Muscle layer of duodenum (tissue), 2 donors: ENCODE measurements at regions not wholly inside any gene's neighbourhood (a gene's known extent, or its start where the extent isn't known, plus 50 kb on each side); places are given as distances from the start of the nearest gene placed in this dataset.
A peak's percentile ranks its signal among the peaks of the same experiment; 100 is the strongest.

Source experiments
- H3K27ac ChIP-seq: one replicate; pipeline ENCODE4 v1.7.0; 2013; ENCODE audit warnings: mild to moderate bottlenecking, low read length
- H3K27me3 ChIP-seq: one replicate; pipeline ENCODE4 v1.7.0; 2013; ENCODE audit warnings: low read depth, mild to moderate bottlenecking, control low read depth, low read length
- H3K36me3 ChIP-seq, 2 donors: one replicate each; pipeline ENCODE4 v1.7.0; 2013; ENCODE audit warnings: low read length in 2 of 2, control low read depth in 1 of 2, mild to moderate bottlenecking in 1 of 2; ENCODE audit not compliant: insufficient read depth in 2 of 2, control insufficient read depth in 1 of 2
- H3K4me1 ChIP-seq, 2 donors: one replicate each; pipeline ENCODE4 v1.7.0; 2013; ENCODE audit warnings: low read length in 2 of 2, mild to moderate bottlenecking in 2 of 2, control low read depth in 1 of 2, moderate library complexity in 1 of 2; ENCODE audit not compliant: insufficient read depth in 2 of 2, control insufficient read depth in 1 of 2
- H3K4me3 ChIP-seq, 2 donors: one replicate each; pipeline ENCODE4 v1.7.0; 2013; ENCODE audit warnings: low read length in 2 of 2, low read depth in 1 of 2, mild to moderate bottlenecking in 1 of 2
- H3K9me3 ChIP-seq, 2 donors: one replicate each; pipeline ENCODE4 v1.7.0; 2013; ENCODE audit warnings: low read length in 2 of 2, control low read depth in 1 of 2, mild to moderate bottlenecking in 1 of 2; ENCODE audit not compliant: control insufficient read depth in 1 of 2
- donor health status: healthy.

- peaks cover 9 to 20% of the 10 kb centered on the region in 2 donors for H3K9me3 ChIP-seq
- no peak overlapping the region for H3K27ac ChIP-seq
- H3K36me3 ChIP-seq = no peaks in the 10 kb centered on the region
- H3K4me3 ChIP-seq = peak overlapping the region in 1 of 2 donors; percentile 35
- H3K4me1 ChIP-seq = no peaks in the 10 kb centered on the region
- H3K27me3 ChIP-seq = no peaks in the 10 kb centered on the region
Measured at GRCh38 chr10:4041635-4042034, 256.6 kb upstream of the KLF6 start.

GRCh38 chr10:4038000-4038399 lies 253.0 kb upstream of the KLF6 start:
- Histone ChIP-seq H3K4me1 (peaks cover 3 to 6% of the 10 kb centered on the region in 2 donors), H3K9me3 (peaks cover 9 to 19% of the 10 kb centered on the region in 2 donors), H3K36me3 (no peaks in the 10 kb centered on the region), H3K4me3 (no peak overlapping the region), H3K27me3 (no peaks in the 10 kb centered on the region), H3K27ac (no peak overlapping the region)

GRCh38 chr10:4035599-4035945 lies 250.6 kb upstream of the KLF6 start:
- Histone ChIP-seq H3K27ac (peak overlapping the region; percentile 24), H3K4me1 (peaks cover 3 to 6% of the 10 kb centered on the region in 2 donors), H3K4me3 (peak overlapping the region; percentile 34 to 40), H3K27me3 (no peaks in the 10 kb centered on the region), H3K9me3 (no peaks in the 10 kb centered on the region), H3K36me3 (no peaks in the 10 kb centered on the region)

GRCh38 chr10:4034907-4035598 lies 250.0 kb upstream of the KLF6 start:
- Histone ChIP-seq H3K27ac (peak overlapping the region; percentile 24), H3K27me3 (no peaks in the 10 kb centered on the region), H3K9me3 (no peaks in the 10 kb centered on the region), H3K4me3 (peak overlapping the region; percentile 34 to 40), H3K4me1 (peaks cover 3 to 6% of the 10 kb centered on the region in 2 donors), H3K36me3 (no peaks in the 10 kb centered on the region)

- Histone ChIP-seq H3K27me3 (no peaks in the 10 kb centered on the region), H3K27ac (no peak overlapping the region), H3K36me3 (no peaks in the 10 kb centered on the region), H3K4me1 (peaks cover 3 to 6% of the 10 kb centered on the region in 2 donors), H3K4me3 (no peak overlapping the region), H3K9me3 (no peaks in the 10 kb centered on the region)
Measured at GRCh38 chr10:4033341-4033896, 248.4 kb upstream of the KLF6 start.

GRCh38 chr10:4029866-4030265 lies 244.9 kb upstream of the KLF6 start:
- Histone ChIP-seq H3K27ac (no peak overlapping the region), H3K4me3 (no peak overlapping the region), H3K4me1 (peaks cover 6 to 8% of the 10 kb centered on the region in 2 donors), H3K9me3 (no peaks in the 10 kb centered on the region), H3K27me3 (no peaks in the 10 kb centered on the region), H3K36me3 (no peaks in the 10 kb centered on the region)

- no peak overlapping the region for H3K4me3 ChIP-seq
- H3K27me3 ChIP-seq = no peaks in the 10 kb centered on the region
- peaks cover 0 to 8% of the 10 kb centered on the region in 2 donors for H3K4me1 ChIP-seq
- H3K9me3 ChIP-seq = no peaks in the 10 kb centered on the region
- H3K27ac ChIP-seq = no peak overlapping the region
- no peaks in the 10 kb centered on the region for H3K36me3 ChIP-seq
Measured at GRCh38 chr10:4028854-4029583, 244.0 kb upstream of the KLF6 start.

GRCh38 chr10:4028027-4028471 lies 243.0 kb upstream of the KLF6 start:
- Histone ChIP-seq H3K4me3 (no peak overlapping the region), H3K9me3 (no peaks in the 10 kb centered on the region), H3K4me1 (peaks cover 0 to 8% of the 10 kb centered on the region in 2 donors), H3K36me3 (no peaks in the 10 kb centered on the region), H3K27me3 (no peaks in the 10 kb centered on the region), H3K27ac (no peak overlapping the region)

GRCh38 chr10:4025339-4025738 lies 240.3 kb upstream of the KLF6 start:
- Histone ChIP-seq H3K27ac (no peak overlapping the region), H3K27me3 (no peaks in the 10 kb centered on the region), H3K9me3 (no peaks in the 10 kb centered on the region), H3K36me3 (no peaks in the 10 kb centered on the region), H3K4me3 (no peak overlapping the region), H3K4me1 (peaks cover 0 to 8% of the 10 kb centered on the region in 2 donors)

- no peak overlapping the region for H3K27ac ChIP-seq
- H3K4me1 ChIP-seq = peaks cover 0 to 8% of the 10 kb centered on the region in 2 donors
- no peaks in the 10 kb centered on the region for H3K27me3 ChIP-seq
- no peak overlapping the region for H3K4me3 ChIP-seq
- no peaks in the 10 kb centered on the region for H3K9me3 ChIP-seq
- H3K36me3 ChIP-seq = no peaks in the 10 kb centered on the region
Measured at GRCh38 chr10:4024516-4025245, 239.7 kb upstream of the KLF6 start.

GRCh38 chr10:4024027-4024426 lies 239.0 kb upstream of the KLF6 start:
- Histone ChIP-seq H3K36me3 (no peaks in the 10 kb centered on the region), H3K27ac (no peak overlapping the region), H3K4me1 (peaks cover 0 to 8% of the 10 kb centered on the region in 2 donors), H3K27me3 (no peaks in the 10 kb centered on the region), H3K4me3 (no peak overlapping the region), H3K9me3 (no peaks in the 10 kb centered on the region)
